ENCODE measurements at regions not wholly inside any gene's neighbourhood (a gene's known extent, or its start where the extent isn't known, plus 50 kb on each side); places are given as distances from the start of the nearest gene placed in this dataset.

GRCh38 chr7:114857605-114858004, 64.3 kb upstream of the MDFIC start:
- no peak for TF ChIP-seq CTCF (IDR thresholded peaks at IDR 0.05)

GRCh38 chr7:114859477-114859876, 62.4 kb upstream of the MDFIC start:
- Histone ChIP-seq H3K4me1 (ENCODE audit: control insufficient read depth in 1 of 2, low read depth in 2 of 2) (peaks cover 4 to 5% of the 10 kb centered on the region in 2 donors), H3K9me3 (no peaks in the 10 kb centered on the region), H3K4me3 (no peak overlapping the region), H3K27me3 (replicated peaks; ENCODE audit: insufficient read depth) (no peaks in the 10 kb centered on the region), H3K27ac (no peak overlapping the region), H3K36me3 (no peaks in the 10 kb centered on the region)
- TF ChIP-seq CTCF (IDR thresholded peaks at IDR 0.05) = no peak
- ATAC-seq (ENCODE audit: insufficient number of reproducible peaks, low FRiP score, low read depth) = no peak
- DNase-seq (ENCODE audit: low spot score) = no peak

More at GRCh38 chr7:114857605-114858004, 64.3 kb upstream of the MDFIC start:
- DNase-seq (ENCODE audit: low spot score) (no peak), ATAC-seq (ENCODE audit: insufficient number of reproducible peaks, low FRiP score, low read depth) (no peak)
- H3K36me3 ChIP-seq = no peaks in the 10 kb centered on the region
- H3K27ac ChIP-seq = no peak overlapping the region
- no peak overlapping the region for H3K4me3 ChIP-seq
- peaks cover 4 to 5% of the 10 kb centered on the region in 2 donors for H3K4me1 ChIP-seq (ENCODE audit: control insufficient read depth in 1 of 2, low read depth in 2 of 2)
- H3K27me3 ChIP-seq (replicated peaks; ENCODE audit: insufficient read depth) = no peaks in the 10 kb centered on the region
- no peaks in the 10 kb centered on the region for H3K9me3 ChIP-seq

- Histone ChIP-seq H3K4me1 (ENCODE audit: control insufficient read depth in 1 of 2, low read depth in 2 of 2) (peaks cover 4 to 5% of the 10 kb centered on the region in 2 donors), H3K9me3 (no peaks in the 10 kb centered on the region), H3K36me3 (no peaks in the 10 kb centered on the region), H3K4me3 (no peak overlapping the region), H3K27ac (no peak overlapping the region), H3K27me3 (replicated peaks; ENCODE audit: insufficient read depth) (no peaks in the 10 kb centered on the region)
- no peak for ATAC-seq (ENCODE audit: insufficient number of reproducible peaks, low FRiP score, low read depth)
- no peak for TF ChIP-seq CTCF (IDR thresholded peaks at IDR 0.05)
- DNase-seq (ENCODE audit: low spot score) = no peak
Observed at GRCh38 chr7:114860206-114860605, 61.7 kb upstream of the MDFIC start.

GRCh38 chr7:114862406-114862805, 59.5 kb upstream of the MDFIC start:
- Histone ChIP-seq H3K36me3 (no peaks in the 10 kb centered on the region), H3K27me3 (replicated peaks; ENCODE audit: insufficient read depth) (no peaks in the 10 kb centered on the region), H3K9me3 (no peaks in the 10 kb centered on the region), H3K27ac (no peak overlapping the region), H3K4me1 (ENCODE audit: control insufficient read depth in 1 of 2, low read depth in 2 of 2) (no peaks in the 10 kb centered on the region), H3K4me3 (no peak overlapping the region)
- ATAC-seq (ENCODE audit: insufficient number of reproducible peaks, low FRiP score, low read depth) = no peak
- DNase-seq (ENCODE audit: low spot score) = no peak
- TF ChIP-seq CTCF (IDR thresholded peaks at IDR 0.05) = no peak

GRCh38 chr7:114864278-114864677, 57.6 kb upstream of the MDFIC start:
- Histone ChIP-seq H3K4me1 (ENCODE audit: control insufficient read depth in 1 of 2, low read depth in 2 of 2) (no peaks in the 10 kb centered on the region), H3K27me3 (replicated peaks; ENCODE audit: insufficient read depth) (no peaks in the 10 kb centered on the region), H3K27ac (no peak overlapping the region), H3K4me3 (no peak overlapping the region), H3K9me3 (no peaks in the 10 kb centered on the region), H3K36me3 (no peaks in the 10 kb centered on the region)
- no peak for DNase-seq (ENCODE audit: low spot score)
- ATAC-seq (ENCODE audit: insufficient number of reproducible peaks, low FRiP score, low read depth) = no peak
- no peak for TF ChIP-seq CTCF (IDR thresholded peaks at IDR 0.05)
